ENCODE measurements at regions not wholly inside any gene's neighbourhood (a gene's known extent, or its start where the extent isn't known, plus 50 kb on each side); places are given as distances from the start of the nearest gene placed in this dataset.

GRCh38 chr9:126149661-126150060, 177.0 kb upstream of the MVB12B start:
- TF ChIP-seq SIN3A (IDR thresholded peaks at IDR 0.05; ENCODE audit: borderline replicate concordance, insufficient read depth, low read length) (no peak), REST (IDR thresholded peaks at IDR 0.05; ENCODE audit: insufficient read depth in 1 of 2, low read depth in 2 of 2, low read length in 2 of 2) (no peak)

All from PFSK-1 (cell line).